Small intestine (tissue), 7 donors: ENCODE measurements at regions not wholly inside any gene's neighbourhood (a gene's known extent, or its start where the extent isn't known, plus 50 kb on each side); places are given as distances from the start of the nearest gene placed in this dataset.
"Not testable (repeated sequence)": the region's sequence is repeated elsewhere in the genome, so short reads cannot be mapped to it uniquely, and the experiment has no call there.

Experiments
- DNase-seq, 2 donors: peaks; one replicate each; pipeline versions ENCODE4 v3.0.0 to v3.0.0-alpha.2; 2013
- FAIRE-seq: peaks from 2 replicates; lab custom pipeline; 2012; peaks lifted over from hg19 to GRCh38; lab: Jason Lieb, UNC
- H3K27ac ChIP-seq, 3 donors: one replicate each; pipeline ENCODE4 v1.5.1; 2013; ENCODE audit warnings: low read length in 2 of 3, mild to moderate bottlenecking in 2 of 3, control low read depth in 1 of 3, inconsistent platforms in 1 of 3, low read depth in 1 of 3, moderate library complexity in 1 of 3
- H3K27me3 ChIP-seq, 3 donors: one replicate each; pipeline ENCODE4 v1.6.1; 2013; ENCODE audit warnings: low read length in 3 of 3, inconsistent platforms in 1 of 3; ENCODE audit not compliant: control insufficient read depth in 3 of 3, insufficient read depth in 3 of 3
- H3K36me3 ChIP-seq, 3 donors: one replicate each; pipeline ENCODE4 v1.6.1; 2013; ENCODE audit warnings: low read length in 3 of 3, inconsistent platforms in 1 of 3, low read depth in 1 of 3, mild to moderate bottlenecking in 1 of 3, moderate library complexity in 1 of 3; ENCODE audit not compliant: control insufficient read depth in 3 of 3, insufficient read depth in 2 of 3
- H3K4me1 ChIP-seq, 3 donors: one replicate each; pipeline ENCODE4 v1.6.1; 2013; ENCODE audit warnings: low read length in 2 of 3, inconsistent platforms in 1 of 3, low read depth in 1 of 3, mild to moderate bottlenecking in 1 of 3, moderate library complexity in 1 of 3; ENCODE audit not compliant: control insufficient read depth in 3 of 3, insufficient read depth in 2 of 3
- H3K4me3 ChIP-seq, 3 donors: one replicate each; pipeline ENCODE4 v1.5.1; 2013; ENCODE audit warnings: low read length in 3 of 3, control low read depth in 1 of 3, inconsistent platforms in 1 of 3, low read depth in 1 of 3, mild to moderate bottlenecking in 1 of 3, moderate library complexity in 1 of 3
- H3K9me3 ChIP-seq, 2 donors: one replicate each; pipeline ENCODE4 v1.6.1; 2013; ENCODE audit warnings: low read depth in 1 of 2, low read length in 1 of 2; ENCODE audit not compliant: control insufficient read depth in 2 of 2, insufficient read depth in 1 of 2
- WGBS, 3 donors: extraction: QIAGEN DNeasy Blood & Tissue Kit; methylation state at CpG; one replicate each; pipeline ENCODE4 v1.1.7; 2013; 5-methylcytosine and 5-hydroxymethylcytosine counted together
- donor health status: healthy with polysubstance abuse.
- donor health status: control.
- donor health status: control.
- donor health status: Bipolar disorder and iron deficiency.
- donor health status: healthy.

DNA sequence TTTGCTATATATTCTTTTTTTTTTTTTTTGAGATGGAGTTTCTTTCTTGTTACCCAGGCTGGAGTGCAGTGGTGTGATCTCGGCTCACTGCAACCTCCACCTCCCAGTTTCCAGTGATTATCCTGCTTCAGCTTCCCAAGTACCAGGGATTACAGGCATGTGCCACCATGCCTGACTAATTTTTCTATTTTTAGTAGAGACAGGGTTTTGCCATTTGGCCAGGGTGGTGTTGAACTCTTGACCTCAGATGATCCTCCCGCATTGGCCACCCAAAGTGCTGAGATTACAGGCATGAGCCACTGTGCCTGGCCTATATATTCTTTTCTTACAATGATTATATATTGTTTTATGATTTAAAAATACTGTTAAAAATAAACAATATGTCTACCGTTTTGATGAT is 86.6 kb downstream of the FHIP1A start:
- H3K9me3 ChIP-seq, H3K4me1 ChIP-seq, H3K4me3 ChIP-seq, H3K27me3 ChIP-seq, FAIRE-seq, DNase-seq, H3K27ac ChIP-seq, H3K36me3 ChIP-seq: not testable (repeated sequence)
- 84 to 90% (median 88%) methylated on average over 3 of the region's 3 CpGs for WGBS, 3 donors

DNA sequence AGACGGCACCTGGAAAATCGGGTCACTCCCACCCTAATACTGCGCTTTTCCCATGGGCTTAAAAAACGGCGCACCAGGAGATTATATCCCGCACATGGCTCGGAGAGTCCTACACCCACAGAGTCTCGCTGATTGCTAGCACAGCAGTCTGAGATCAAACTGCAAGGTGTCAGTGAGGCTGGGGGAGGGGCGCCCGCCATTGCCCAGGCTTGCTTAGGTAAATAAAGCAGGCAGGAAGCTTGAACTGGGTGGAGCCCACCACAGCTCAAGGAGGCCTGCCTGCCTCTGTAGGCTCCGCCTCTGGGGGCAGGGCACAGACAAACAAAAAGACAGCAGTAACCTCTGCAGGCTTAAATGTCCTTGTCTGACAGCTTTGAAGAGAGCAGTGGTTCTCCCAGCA is 102.6 kb downstream of the FHIP1A start:
- H3K27me3 ChIP-seq, FAIRE-seq, DNase-seq, H3K4me1 ChIP-seq, H3K27ac ChIP-seq, H3K4me3 ChIP-seq, H3K9me3 ChIP-seq, H3K36me3 ChIP-seq: not testable (repeated sequence)
- 94 to 97% (median 95%) methylated on average over 8 to 11 of the region's 11 CpGs for WGBS, 3 donors

DNA sequence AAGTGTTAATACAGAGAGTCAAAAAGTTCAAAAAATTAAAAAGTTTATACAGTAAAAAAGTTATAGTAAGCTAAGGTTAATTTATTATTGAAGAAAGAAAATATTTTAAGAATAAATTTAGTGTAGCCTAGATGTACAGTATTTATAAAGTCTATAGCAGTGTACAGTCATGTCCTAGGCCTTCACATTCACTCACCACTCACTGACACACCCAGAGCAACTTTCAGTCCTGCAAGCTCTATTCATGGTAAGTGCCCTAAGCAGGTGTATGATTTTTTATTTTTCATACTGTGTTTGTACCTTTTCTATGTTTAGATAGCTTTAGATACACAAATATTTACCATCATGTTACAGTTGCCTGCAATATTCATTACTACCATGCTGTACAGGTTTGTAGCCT is 108.9 kb downstream of the FHIP1A start:
- FAIRE-seq: no peak
- H3K36me3 ChIP-seq: no peaks in the 10 kb centered on the region
- no peak overlapping the region for H3K27ac ChIP-seq
- no peaks in the 10 kb centered on the region for H3K9me3 ChIP-seq
- H3K4me1 ChIP-seq: no peaks in the 10 kb centered on the region
- H3K27me3 ChIP-seq: no peaks in the 10 kb centered on the region
- DNase-seq: no peak
- H3K4me3 ChIP-seq: no peak overlapping the region

DNA sequence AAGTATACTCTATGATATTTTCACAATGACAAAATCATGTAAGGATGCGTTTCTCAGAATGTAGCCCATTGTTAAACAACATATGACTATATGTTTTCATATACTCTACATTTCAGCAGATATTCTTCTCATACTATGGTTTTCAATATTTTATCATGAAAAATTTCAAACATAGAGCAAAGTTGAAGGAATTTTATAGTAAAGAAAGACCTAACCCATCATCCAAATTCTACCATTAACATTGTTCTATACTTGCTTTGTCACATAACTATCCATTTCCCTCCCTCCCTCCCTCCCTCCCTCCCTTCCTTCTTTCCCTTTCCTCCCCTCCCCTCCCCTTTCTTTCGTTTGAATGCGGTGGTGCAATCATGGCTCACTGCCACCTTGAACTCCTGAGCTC is 109.4 kb downstream of the FHIP1A start:
- Histone ChIP-seq H3K4me1 (no peaks in the 10 kb centered on the region), H3K27me3 (no peaks in the 10 kb centered on the region), H3K27ac (no peak overlapping the region), H3K9me3 (no peaks in the 10 kb centered on the region), H3K36me3 (no peaks in the 10 kb centered on the region), H3K4me3 (no peak overlapping the region)
- no peak for FAIRE-seq
- no peak for DNase-seq
- 67 to 85% (median 82%) methylated on average over 3 of the region's 3 CpGs for WGBS, 3 donors

DNA sequence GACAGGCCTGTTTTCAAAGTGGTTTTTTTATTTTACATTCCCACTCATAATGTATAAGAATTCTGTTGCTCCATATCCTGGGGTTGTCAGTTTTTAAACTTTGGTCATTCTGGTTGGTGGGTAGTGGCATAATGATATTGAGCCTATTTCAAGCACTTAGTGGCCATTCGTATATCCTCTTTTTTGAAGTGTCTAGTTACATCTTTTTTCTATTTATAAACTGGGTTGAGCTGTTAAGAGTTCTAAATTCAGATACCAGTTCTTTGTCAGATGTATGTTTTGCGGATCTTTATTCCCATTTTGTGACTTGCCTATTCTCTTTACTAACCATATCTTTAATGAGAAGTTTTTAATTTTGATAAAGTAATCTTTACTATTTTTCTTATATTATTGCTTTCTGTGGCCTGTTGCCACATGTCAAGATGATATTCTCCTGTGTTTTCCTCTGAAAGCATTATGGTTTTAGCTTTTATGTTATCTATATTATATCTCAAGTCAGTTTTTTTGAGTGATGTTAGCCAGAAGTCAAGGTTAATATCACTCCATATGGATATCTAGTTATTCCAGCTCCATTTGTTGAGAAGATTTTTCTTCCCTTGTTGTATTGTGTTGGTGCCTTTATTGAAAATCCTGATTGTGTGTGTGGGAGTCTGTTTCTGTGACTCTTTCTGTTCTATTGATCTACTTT is 110.9 kb downstream of the FHIP1A start:
- no peak for FAIRE-seq
- 66 to 87% (median 81%) methylated on average over 2 of the region's 2 CpGs for WGBS, 3 donors

DNA sequence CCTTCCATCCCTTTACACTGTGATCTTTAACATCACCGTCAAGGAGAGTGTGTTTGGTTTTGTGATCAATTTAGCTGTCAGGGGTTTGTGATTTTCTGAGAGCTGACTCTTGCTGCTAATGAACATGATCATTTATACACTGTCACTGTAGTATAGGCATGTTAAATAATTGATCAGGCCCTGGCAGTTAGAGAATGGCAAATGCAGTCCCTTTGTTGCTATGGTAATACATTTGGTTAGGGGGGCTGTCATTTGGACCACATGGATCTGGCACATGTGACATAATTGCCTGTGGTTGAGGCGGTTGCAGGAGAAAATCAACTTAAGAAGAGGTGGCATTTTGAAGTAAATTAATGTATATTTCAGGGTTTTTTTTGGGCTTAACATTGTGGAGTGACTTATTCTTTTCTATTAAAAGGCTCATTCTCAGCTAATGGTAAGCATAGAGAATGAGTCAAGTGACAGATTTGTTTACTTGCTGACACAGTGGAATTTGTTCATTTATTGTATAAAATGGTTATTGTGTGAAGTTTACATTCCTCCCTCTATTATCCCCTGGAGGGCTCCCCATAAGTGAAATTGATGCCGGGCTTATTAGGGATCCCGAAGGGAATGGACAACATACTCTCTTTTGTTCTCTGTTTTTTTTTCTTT is 114.0 kb downstream of the FHIP1A start:
- Histone ChIP-seq H3K4me1 (no peaks in the 10 kb centered on the region), H3K4me3 (no peak overlapping the region), H3K27ac (no peak overlapping the region), H3K9me3 (no peaks in the 10 kb centered on the region), H3K27me3 (no peaks in the 10 kb centered on the region), H3K36me3 (no peaks in the 10 kb centered on the region)
- FAIRE-seq (no peak), DNase-seq (no peak)
- WGBS, 3 donors: 68 to 85% (median 84%) methylated on average over 4 of the region's 4 CpGs

More for the DNA sequence above, 110.9 kb downstream of the FHIP1A start:
- Histone ChIP-seq H3K4me1 (no peaks in the 10 kb centered on the region), H3K27ac (no peak overlapping the region), H3K4me3 (no peak overlapping the region), H3K36me3 (no peaks in the 10 kb centered on the region), H3K9me3 (no peaks in the 10 kb centered on the region), H3K27me3 (no peaks in the 10 kb centered on the region)
- DNase-seq: no peak

DNA sequence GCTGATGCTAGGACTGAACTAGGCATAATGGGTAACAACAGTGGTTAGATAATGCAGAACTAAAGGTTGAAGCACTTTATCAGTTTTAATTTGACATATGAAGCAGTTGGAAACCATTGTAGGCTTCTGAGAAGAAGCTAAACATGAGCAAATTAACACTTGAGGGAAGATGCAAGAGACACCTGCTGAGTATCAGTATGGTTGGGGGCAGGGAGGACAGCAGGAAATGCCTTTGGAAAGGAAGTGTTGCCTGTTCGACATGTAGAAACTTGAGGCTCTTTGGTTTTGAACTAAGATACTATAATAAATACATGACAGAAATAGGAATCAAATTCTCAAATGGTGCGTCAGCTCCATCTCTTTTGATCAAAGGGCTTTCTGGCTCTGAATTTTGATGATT is 115.6 kb downstream of the FHIP1A start:
- FAIRE-seq (no peak), DNase-seq (no peak)
- Histone ChIP-seq H3K36me3 (no peaks in the 10 kb centered on the region), H3K4me1 (no peaks in the 10 kb centered on the region), H3K27ac (no peak overlapping the region), H3K27me3 (no peaks in the 10 kb centered on the region), H3K9me3 (no peaks in the 10 kb centered on the region), H3K4me3 (no peak overlapping the region)
- WGBS, 3 donors: 64 to 82% (median 78%) methylated on average over 2 of the region's 2 CpGs

DNA sequence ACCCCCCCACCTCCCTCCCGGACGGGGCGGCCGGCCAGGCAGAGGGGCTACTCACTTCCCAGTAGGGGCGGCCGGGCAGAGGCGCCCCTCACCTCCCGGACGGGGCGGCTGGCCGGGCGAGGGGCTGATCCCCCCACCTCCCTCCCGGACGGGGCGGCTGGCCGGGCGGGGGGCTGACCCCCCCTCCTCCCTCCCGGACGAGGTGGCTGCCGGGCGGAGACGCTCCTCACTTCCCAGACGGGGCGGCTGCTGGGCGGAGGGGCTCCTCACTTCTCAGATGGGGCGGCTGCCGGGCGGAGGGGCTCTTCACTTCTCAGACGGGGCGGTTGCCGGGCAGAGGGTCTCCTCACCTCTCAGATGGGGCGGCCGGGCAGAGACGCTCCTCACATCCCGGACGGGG is 117.5 kb downstream of the FHIP1A start:
- DNase-seq, FAIRE-seq, H3K4me3 ChIP-seq, H3K4me1 ChIP-seq, H3K36me3 ChIP-seq, H3K9me3 ChIP-seq, H3K27ac ChIP-seq, H3K27me3 ChIP-seq: not testable (repeated sequence)
- WGBS, 3 donors: 83 to 94% (median 91%) methylated on average over 12 to 36 of the region's 36 CpGs

DNA sequence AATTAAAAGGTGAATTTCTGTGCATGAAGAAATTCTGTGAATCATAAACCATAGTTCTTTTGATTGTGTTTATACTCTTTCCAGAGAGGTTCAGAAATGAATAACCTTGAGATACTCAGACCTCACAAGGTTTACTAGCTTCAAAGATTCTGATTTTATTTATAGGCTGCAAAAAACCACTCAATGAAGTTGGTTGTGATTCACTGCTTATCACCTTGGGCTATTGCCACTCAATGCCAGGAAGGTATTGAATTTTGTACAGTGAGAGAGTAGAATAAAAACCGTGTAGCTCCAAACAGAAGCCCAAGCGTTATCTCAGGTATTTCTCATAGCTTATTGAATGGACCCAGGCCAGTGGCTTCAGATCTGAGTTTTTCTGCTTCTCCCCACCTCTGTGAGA is 118.7 kb downstream of the FHIP1A start:
- Histone ChIP-seq H3K9me3 (no peaks in the 10 kb centered on the region), H3K4me3 (no peak overlapping the region), H3K4me1 (no peaks in the 10 kb centered on the region), H3K27me3 (no peaks in the 10 kb centered on the region), H3K36me3 (no peaks in the 10 kb centered on the region), H3K27ac (no peak overlapping the region)
- FAIRE-seq: no peak
- DNase-seq: no peak
- WGBS, 3 donors: 80 to 86% (median 82%) methylated on average over 2 of the region's 2 CpGs
